GM19043 (cell line): ENCODE measurements at regions not wholly inside any gene's neighbourhood (a gene's known extent, or its start where the extent isn't known, plus 50 kb on each side); places are given as distances from the start of the nearest gene placed in this dataset.
A peak's percentile ranks its signal among the peaks of the same experiment; 100 is the strongest.
"Not testable (repeated sequence)": the region's sequence is repeated elsewhere in the genome, so short reads cannot be mapped to it uniquely, and the experiment has no call there.

ENCODE experiments used
- ATAC-seq: cut with Tn5 transposase; IDR thresholded peaks from one replicate; pipeline ENCODE4 v1.9.1; 2021; ENCODE audit warnings: low read depth; ENCODE audit not compliant: unreplicated experiment

DNA sequence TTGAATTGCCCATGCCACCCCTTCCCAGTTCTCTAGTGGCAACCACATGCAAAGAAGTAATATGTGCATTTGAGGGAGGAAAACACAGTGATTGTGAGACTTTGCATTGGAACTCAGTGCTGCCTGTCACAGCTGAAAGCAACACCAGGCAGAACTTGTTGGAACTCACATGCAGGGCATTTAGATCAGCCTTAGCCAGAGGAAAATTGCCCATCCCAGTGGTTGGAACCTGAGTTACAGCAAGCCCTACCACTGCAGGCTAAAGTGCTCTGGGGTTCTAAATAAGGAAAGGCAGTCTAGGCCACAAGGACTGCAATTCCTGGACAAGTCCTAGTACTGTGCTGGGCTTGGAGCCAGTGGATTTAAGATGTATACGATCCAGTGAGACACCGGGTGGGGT is 245.3 kb upstream of the UFL1 start:
- no peak for ATAC-seq

DNA sequence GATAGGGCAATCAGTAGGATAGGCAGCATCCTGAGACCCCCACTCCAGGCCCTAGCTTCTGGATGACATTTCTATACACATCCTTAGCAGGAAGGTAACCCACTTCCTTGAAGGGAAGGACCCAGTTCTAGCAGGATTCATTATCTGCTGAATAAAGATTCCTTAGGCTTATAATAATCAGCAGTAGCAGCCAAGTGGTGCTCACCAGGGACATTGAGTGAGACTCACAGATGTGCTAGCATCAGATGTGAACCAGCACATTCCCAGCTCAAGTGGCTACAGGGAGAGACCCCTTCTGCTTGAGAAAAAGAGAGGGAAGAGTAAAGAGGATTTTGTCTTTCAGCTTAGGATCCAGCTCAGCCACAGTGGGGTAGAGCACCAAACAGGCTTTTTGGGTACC is 244.8 kb upstream of the UFL1 start:
- ATAC-seq: no peak

DNA sequence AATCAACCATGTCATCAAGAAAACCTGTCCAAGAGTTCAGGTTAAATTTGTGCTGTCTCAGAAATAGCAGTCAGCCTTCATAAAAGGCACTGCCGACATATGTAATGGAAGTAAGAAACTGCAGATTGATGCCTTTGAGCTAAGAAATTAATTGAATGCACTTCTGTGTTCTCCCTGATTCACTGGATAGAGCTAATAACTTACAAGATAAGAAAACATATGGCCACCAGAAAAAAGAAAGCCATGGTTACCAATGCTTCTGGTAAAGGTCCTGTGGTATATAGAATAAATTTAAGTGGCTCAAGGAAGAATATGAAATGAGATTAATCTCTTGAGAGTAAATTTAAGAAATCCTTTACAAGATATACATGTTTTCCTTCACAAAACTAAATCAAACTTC is 242.5 kb upstream of the UFL1 start:
- no peak for ATAC-seq

DNA sequence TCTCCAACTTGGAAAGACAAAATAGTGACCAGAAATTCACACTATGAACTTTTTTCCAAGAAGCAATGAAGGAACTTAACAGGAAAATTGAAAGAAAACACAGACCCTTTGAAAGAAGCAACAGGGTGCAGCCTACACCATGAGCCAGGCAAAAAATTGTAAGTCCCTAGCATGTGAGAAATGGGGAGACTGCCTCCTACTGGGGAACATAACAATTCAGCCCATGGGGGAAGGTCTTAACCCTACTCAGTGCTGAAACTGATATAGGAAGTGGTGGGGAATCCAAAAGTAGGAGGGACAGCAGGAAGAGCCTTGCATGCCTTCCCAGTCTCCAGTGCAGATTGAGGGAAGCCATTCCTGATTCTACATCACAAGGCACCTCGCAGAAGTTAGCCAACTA is 235.1 kb upstream of the UFL1 start:
- ATAC-seq: no peak

DNA sequence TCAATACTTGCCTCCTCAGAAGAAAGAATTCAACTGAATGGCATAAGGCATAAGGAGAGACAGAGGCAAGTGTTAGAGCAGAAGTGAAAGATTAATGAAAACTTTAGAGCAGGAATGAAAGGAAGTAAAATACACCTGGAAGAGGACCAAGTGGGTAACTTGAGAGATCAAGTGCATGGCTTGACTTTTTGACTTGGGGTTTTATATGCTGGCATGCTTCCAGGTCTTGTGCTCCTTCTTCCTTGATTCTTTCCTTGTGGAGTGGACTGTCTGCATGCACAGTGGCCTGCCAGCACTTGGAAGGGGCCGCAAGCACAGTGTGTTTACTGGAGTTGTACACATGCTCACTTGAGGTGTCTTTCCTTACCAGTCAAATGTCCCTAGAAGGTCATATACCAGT is 222.1 kb upstream of the UFL1 start:
- ATAC-seq: no peak

DNA sequence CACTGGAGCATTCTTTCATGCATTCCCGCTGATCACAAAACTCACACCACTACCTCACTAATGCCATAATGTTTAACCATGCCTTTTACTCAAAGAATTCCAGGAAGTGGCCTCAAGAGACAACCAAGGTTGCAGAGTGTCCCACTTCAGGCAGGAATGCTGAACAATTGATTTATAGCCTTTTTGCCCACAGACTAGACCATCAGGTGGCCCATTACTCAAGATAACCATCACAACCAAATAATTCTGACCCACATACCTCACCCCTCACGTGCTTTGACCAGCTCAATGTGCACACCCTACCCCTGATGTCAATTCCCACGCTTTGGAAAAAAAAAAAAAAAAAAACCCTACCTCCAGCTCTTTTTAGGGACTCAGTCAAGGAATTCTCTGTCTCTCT is 220.6 kb upstream of the UFL1 start:
- no peak for ATAC-seq

DNA sequence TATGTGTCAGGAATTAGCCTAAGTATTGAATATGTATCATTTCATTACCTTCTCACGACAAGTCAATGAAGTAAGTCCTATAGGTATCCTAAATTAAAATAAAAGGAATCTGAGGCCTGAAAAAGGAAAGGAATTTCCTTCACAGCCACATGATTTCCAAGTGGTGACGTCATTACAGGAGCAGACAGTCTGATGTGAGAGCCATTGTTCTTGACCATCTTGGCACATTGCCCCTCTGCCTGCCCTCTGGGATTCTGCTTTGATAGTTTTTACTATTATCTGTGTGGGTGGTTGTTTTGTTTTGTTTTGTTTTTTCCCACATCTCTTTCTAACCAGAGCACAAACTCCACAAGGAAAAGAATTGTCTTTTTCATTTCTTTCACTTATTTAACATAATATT is 219.8 kb upstream of the UFL1 start:
- no peak for ATAC-seq

DNA sequence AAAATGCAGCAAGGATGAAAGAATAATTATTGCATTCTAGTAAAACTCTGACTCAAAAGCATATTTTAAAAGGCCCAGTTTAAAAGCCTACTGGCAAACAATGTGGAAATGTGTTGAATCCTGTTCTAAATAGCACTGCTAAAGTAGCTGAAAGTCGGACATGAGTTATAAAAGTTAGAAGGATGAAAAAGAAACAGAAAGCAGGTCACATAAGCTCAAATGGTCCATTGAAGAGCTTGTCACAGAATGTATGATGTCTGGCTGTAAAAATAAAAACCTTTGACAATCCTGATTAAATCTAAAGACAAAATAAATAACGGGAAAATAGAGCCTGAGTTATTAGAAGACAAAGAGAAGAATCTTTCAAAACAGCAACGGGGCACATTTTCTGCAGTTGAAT is 218.6 kb upstream of the UFL1 start:
- no peak for ATAC-seq

DNA sequence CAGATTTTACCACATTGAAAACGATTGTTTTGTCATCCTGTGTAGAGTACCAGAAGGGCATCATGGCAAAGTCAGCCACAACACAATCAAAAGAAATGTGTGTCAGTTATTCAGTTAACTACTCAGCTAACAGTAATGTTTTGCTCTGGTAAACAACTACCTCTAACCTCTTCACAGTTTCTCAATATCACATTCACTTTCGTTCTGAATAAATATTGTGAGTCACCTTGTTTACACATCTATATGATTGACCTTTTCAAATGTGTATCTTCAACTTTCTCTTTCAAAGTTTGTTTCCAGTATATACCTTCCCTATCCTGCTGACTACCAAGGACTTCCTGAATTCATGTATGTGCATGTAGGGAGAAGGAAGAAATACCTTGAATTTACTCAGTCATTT is 216.6 kb upstream of the UFL1 start:
- peak; percentile 89 for ATAC-seq

DNA sequence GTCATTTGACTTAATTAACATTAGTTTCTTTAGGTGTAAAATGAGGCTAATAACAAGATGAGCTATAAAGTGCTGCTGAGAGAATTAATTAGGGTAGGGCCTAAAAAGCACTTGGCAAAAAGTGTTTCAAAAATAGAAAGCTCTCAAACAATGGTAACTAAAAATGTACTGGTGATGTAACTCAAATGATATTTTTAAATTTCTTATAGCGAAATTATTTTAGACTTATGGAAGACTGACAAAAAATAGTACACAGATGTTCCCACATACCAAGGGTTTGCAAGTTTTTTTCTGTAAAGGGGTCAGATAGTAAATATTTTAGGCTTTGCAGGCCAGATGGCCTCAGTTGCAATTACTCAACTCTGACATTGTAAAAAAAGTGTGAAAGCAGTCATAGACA is 190.7 kb upstream of the UFL1 start:
- ATAC-seq: no peak

DNA sequence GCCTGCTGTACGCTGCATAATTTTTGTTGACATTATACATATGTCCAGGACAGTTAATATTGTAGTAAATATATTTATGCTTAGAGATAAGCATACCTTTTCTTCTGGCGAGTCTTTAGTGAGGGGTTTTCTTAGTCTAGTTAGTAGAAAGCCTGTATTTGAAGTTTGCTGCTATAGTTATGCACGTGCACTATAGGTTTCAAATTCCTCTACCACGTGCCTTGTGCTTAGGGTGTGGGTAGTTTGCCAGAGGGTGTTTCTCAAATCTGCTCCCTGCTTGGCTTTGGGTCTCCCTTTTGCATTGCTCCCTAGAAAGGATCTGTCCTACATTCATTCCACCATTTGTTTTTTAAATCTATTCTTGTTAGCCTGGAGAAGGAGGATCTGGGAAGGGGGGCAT is 181.4 kb upstream of the UFL1 start:
- no peak for ATAC-seq

DNA sequence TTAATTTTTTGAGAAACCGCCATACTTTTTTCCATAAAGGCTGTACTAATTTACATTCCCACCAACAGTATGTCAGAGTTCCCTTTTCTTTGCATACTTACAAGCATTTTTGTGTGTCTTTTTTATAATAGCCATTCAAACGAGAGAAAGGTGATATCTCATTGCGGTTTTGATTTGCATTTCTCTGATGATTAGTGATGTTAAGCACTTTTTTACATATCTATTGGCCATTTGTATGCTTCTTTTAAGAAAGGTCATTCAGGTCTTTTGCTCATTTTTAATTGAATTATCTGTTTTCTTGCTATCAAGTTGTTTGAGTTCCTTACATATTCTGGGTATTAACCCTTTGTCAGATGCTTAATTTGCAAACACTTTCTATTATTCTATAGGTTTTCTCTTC is 176.1 kb upstream of the UFL1 start:
- no peak for ATAC-seq

DNA sequence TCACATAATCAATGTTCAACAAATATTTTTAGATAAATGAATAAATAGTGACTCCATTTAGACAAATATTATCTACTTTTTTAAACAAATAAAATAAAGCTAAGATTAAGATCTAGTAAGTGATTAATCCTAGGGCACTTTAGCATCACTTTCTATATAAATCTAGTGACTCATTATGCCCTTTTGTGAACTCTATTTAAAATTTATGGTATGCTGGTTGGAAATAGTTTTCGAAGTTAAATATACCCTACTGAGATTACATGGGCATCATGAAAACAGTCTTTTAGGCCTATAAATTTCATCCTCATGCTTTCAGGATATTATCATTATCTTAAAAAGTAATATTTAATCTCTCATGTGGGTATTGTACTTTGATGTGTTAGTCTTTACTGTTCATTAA is 140.4 kb upstream of the UFL1 start:
- ATAC-seq: no peak

DNA sequence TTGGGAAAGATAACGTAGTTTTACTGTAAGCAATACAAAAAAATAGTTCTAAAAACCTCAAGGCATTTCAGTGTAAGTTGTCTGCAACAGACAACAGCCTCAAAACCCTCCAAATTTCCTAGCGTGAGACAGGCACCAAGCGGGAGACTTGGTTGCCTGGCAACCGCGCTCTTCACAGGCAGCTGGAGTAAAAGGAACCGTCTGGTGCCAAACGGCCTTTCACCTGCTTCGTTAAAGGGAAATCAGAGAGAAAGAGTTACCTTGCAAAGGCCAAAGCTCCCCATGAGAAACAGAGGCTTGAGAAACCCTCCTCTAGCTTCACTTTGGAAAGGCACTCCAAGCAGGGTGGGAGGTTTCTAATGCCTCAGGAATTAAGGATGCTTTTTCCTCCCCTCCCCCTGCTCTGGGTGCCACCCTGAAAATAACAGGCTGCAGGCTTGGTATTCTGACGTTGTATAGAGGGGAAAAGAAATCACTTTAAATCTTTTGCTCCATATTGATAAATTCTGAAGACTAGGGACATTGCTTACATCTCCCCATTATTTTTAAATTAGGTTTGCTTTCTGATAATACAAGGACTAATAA is 129.7 kb upstream of the UFL1 start:
- peak; percentile 42 for ATAC-seq

DNA sequence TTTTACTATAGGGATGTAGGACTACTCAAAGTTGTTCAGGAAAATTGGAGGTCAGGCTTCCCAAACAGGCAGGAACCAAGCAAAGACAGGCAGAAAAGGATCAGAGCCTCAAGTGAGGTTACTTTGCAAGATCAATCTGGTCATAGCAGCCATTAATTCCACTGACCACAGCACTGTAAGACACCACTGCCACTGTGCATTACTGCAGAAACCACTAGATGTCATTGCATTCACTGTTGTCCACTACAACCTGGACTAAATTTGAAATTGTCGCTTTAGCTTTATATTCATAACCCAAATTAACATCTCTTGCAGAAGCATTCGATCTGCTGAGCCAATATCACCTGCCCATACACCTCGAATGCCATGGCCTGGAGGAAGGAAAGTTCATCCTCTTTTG is 126.9 kb upstream of the UFL1 start:
- no peak for ATAC-seq

DNA sequence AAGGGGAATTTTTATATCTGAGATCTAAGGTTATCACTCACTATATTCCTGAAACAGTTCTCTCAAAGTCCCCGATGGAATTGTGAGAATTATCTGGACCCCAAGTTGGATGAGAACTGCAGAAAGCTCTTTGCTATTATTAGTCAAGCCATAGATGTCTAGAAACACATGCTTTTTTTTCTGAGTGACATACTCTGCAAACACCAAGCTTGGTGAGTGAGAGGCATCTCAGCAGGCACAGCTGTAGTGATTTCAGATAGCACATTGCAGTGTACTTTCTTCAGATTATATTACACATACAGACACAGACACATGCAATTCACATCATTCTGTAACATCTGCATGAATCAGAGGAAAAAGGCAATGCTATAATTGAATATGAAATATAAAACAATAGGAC is 111.1 kb upstream of the UFL1 start:
- ATAC-seq: no peak

DNA sequence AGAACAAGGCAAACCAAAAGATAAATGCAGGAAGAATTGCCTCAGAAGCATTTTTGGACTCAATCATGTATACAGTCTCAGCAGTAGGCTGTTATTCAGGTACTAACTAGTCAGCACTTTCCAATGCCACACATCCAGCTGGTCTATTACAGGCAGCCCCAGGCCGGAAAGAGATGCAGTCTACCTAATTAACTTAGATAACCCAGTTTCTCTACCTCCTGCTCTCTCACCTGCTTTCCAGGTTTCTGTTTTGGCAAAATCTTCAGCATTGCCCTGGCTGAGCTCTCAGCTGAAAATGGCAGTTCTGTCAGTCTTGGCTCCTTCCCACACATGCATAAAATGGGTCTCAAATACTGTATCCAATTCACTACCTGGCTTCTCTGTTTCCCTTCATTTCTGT is 101.3 kb upstream of the UFL1 start:
- no peak for ATAC-seq

DNA sequence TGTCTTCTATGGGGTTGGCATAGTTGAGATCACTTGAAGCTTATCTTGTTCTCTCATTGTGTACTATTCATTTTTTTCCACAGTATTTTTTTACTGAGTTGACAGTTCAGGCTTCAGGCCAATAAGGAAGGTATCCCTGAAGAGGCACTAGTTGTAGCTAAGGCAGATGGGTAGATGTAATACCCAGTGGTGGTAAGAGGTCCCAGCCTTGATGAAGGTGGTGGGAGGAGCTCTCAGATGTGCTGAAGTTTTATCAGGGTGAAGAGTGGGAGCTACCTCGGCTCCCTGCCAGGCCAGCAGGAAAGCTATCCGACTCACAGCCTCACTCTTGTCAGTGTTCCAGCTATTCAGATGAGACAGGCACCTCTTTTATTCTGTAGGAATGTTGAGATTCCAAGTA is 87.7 kb upstream of the UFL1 start:
- no peak for ATAC-seq

DNA sequence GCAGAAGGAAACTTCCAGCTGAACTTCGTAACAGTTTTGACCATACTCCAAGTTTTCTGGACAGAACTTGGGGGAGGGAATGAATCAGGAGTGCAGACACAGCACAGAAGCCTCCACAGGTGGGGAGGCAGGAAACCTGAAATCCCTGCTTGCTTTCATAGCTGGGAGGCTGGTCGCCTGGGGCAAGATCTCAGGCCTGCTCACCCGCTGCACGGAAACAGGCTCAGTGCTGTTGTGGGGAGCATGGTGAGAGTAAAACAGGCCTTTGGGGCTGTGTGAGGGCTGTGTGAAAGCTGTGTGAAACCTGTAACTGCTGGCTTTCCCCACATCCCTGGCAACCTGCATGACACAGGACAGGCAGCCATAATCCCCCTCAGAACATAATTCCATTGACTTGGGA is 85.2 kb upstream of the UFL1 start:
- no peak for ATAC-seq

DNA sequence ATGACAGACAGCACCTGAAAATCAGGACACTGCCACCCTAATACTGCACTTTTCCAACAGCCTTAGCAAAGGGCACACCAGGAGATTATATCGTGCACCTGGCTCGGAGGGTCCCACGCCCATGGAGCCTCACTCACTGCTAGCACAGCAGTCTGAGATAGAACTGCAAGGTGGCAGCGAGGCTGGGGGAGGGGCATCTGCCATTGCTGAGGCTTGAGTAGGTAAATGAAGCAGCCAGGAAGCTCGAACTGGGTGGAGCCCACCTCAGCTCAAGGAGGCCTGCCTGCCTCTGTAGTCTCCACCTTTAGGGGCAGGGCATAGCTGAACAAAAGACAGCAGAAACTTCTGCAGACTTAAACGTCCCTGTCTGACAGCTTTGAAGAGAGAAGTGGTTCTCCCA is 84.4 kb upstream of the UFL1 start:
- not testable (repeated sequence) for ATAC-seq

DNA sequence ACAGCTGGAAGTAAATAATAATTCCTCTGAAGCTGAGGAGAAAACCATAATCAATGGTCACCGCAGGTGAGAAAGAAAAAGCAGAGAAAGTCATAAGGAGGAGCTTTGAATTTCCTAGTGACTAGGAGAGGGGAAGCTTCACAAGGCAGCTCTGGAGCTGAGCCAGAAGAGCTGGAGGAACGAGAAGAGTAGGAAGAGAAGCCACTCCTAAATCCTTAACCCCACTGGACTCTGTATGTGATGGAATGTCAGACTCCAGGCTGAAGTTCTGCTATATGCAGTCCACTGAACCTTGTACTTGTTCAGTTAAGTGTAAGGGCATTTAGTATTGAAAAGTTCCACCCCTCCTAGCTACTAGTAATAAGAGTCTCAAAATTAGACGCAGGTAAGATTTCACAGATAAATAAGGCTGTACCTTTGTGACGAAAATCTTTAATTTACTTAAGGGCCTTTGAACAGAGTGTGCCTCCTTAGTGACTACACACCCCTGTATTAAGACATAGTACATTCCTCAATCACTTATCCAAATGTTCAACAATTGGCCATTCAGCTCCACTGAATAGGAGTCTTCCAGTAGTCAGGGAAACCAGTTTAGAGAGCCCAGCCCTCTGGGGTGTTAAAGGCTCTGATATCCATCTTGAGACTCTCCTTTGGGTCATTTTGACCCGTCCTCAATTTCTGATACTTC is 71.4 kb upstream of the UFL1 start:
- ATAC-seq: no peak

DNA sequence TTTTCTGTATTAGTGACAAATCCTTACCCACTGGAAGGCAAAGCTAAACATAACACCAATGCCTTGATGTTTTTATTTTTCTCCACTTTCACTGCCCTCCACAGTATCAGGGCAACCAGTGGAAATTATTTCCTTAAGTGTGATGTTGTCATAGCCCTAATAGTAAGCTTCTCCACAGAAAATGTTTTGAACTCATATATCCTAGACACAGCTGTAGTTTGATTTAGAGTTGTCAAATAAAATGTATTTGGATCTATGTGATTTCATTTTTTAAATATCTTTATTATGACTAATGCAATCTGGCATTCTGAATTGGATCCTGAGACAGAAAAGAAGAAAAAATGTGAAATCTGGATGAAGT is 70.9 kb upstream of the UFL1 start:
- no peak for ATAC-seq

DNA sequence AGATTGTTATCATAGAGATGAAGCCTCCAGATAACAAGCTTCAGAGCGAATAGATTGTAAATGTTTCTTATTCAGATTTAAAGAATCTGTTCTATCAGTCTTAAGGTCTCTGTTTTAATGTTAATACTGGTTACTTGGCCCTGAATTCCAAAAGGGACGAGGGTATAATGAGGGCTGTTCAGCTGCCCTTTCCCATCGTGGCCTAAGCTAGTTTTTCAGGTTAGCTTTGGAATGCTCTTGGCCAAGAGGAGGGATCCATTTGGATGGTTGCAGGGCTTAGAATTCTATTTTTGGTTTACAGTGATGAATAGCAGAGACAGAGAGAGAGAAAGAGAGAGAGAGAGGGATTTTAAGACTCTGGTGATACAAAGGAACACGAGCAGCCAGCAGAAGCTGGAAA is 62.8 kb upstream of the UFL1 start:
- no peak for ATAC-seq
